Karpas-422 (cell line): ENCODE measurements at regions not wholly inside any gene's neighbourhood (a gene's known extent, or its start where the extent isn't known, plus 50 kb on each side); places are given as distances from the start of the nearest gene placed in this dataset.
"Not testable (repeated sequence)": the region's sequence is repeated elsewhere in the genome, so short reads cannot be mapped to it uniquely, and the experiment has no call there.

ENCODE experiments used
- DNase-seq: peaks from one replicate; pipeline ENCODE4 v3.0.0-alpha.2; 2015
- H2AFZ ChIP-seq: fragments of 200-600 bp; sonication (generic); 2 replicates; pipeline ENCODE4 v1.6.1; 2014; ENCODE audit warnings: antibody characterized with exemption, low read length, mixed read lengths
- H3K27ac ChIP-seq: fragments of 200-600 bp; sonication (generic); 2 replicates; pipeline ENCODE4 v1.5.1; 2014; ENCODE audit warnings: mild to moderate bottlenecking, low read length, moderate library complexity
- H3K27me3 ChIP-seq: fragments of 200-600 bp; sonication (generic); 2 replicates; pipeline ENCODE4 v1.6.1; 2014; ENCODE audit warnings: low read length, mixed read lengths
- H3K36me3 ChIP-seq: fragments of 200-600 bp; sonication (generic); 2 replicates; pipeline ENCODE4 v1.6.1; 2014; ENCODE audit warnings: low read length, mixed read lengths; ENCODE audit not compliant: insufficient read depth
- H3K4me1 ChIP-seq: fragments of 200-600 bp; sonication (generic); 2 replicates; pipeline ENCODE4 v1.6.1; 2014; ENCODE audit warnings: mild to moderate bottlenecking, low read length, mixed read lengths
- H3K4me2 ChIP-seq: fragments of 200-600 bp; sonication (generic); 2 replicates; pipeline ENCODE4 v1.6.1; 2014; ENCODE audit warnings: low read length, low read depth, mild to moderate bottlenecking; ENCODE audit not compliant: poor library complexity, severe bottlenecking
- H3K4me3 ChIP-seq: fragments of 200-600 bp; sonication (generic); 2 replicates; pipeline ENCODE4 v1.5.1; 2014; ENCODE audit warnings: mild to moderate bottlenecking, antibody characterized with exemption, low read length, mixed read lengths
- H3K79me2 ChIP-seq: fragments of 200-600 bp; sonication (generic); 2 replicates; pipeline ENCODE4 v1.6.1; 2014; ENCODE audit warnings: mild to moderate bottlenecking, low read length, mixed read lengths
- H3K9ac ChIP-seq: fragments of 200-600 bp; sonication (generic); 2 replicates; pipeline ENCODE4 v1.6.0; 2014; ENCODE audit warnings: low read length
- H3K9me2 ChIP-seq: fragments of 200-600 bp; sonication (generic), shearing (Covaris generic); replicated peaks from 2 replicates; pipeline ENCODE4 v1.6.0; 2014; ENCODE audit warnings: mild to moderate bottlenecking, low read length, moderate library complexity; ENCODE audit not compliant: insufficient read depth
- H3K9me3 ChIP-seq: fragments of 300-700, 200-600 bp; sonication (generic); 2 replicates; pipeline ENCODE4 v1.6.1; 2014; ENCODE audit warnings: low read length, mixed read lengths
- H4K20me1 ChIP-seq: fragments of 200-600 bp; sonication (generic); 2 replicates; pipeline ENCODE4 v1.6.1; 2014; ENCODE audit warnings: mild to moderate bottlenecking, antibody characterized with exemption, low read length, low read depth; ENCODE audit not compliant: insufficient read depth

DNA sequence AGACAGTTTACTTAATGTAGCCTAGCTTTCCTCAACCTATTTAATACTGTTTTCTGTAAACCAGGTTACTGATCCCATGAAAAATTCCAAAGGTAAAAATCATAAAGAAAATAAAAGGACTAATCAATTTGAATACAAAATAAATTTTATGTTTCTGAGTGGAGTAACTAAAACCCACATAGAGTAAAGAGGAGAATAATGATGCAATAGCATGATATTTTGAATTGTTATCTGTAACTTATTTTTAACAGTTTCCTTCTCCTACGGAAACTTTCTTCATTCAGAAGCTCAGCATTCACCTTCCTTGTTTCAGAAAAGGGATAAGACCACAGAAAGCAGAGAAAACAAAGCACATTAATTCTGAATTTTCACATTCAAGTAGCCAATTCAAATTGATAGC lies 320.6 kb upstream of the NUDT12 start:
- H3K79me2 ChIP-seq: no peaks in the 10 kb centered on the region
- peaks cover 4% of the 10 kb centered on the region; the same call in 1 of the 2 replicates for H3K9me3 ChIP-seq
- H4K20me1 ChIP-seq: no peaks in the 10 kb centered on the region
- no peaks in the 10 kb centered on the region for H3K9me2 ChIP-seq
- H3K9ac ChIP-seq: no peak overlapping the region
- no peak overlapping the region for H3K4me3 ChIP-seq
- no peak overlapping the region for H2AFZ ChIP-seq
- no peaks in the 10 kb centered on the region for H3K36me3 ChIP-seq
- H3K4me1 ChIP-seq: no peaks in the 10 kb centered on the region
- no peak overlapping the region for H3K27ac ChIP-seq
- no peaks in the 10 kb centered on the region for H3K27me3 ChIP-seq
- H3K4me2 ChIP-seq: no peak overlapping the region
- DNase-seq: no peak

GRCh38 chr5:103881560-103881959 lies 319.0 kb upstream of the NUDT12 start:
- H3K27ac ChIP-seq: no peak overlapping the region
- no peaks in the 10 kb centered on the region for H3K79me2 ChIP-seq
- no peaks in the 10 kb centered on the region for H3K9me2 ChIP-seq
- H2AFZ ChIP-seq: no peak overlapping the region
- no peak for DNase-seq
- H3K4me3 ChIP-seq: no peak overlapping the region
- H3K9ac ChIP-seq: no peak overlapping the region
- no peaks in the 10 kb centered on the region for H3K4me1 ChIP-seq
- H4K20me1 ChIP-seq: no peaks in the 10 kb centered on the region
- H3K4me2 ChIP-seq: no peak overlapping the region
- no peaks in the 10 kb centered on the region for H3K27me3 ChIP-seq
- no peaks in the 10 kb centered on the region for H3K36me3 ChIP-seq
- H3K9me3 ChIP-seq: peaks cover 4% of the 10 kb centered on the region; the same call in 1 of the 2 replicates

DNA sequence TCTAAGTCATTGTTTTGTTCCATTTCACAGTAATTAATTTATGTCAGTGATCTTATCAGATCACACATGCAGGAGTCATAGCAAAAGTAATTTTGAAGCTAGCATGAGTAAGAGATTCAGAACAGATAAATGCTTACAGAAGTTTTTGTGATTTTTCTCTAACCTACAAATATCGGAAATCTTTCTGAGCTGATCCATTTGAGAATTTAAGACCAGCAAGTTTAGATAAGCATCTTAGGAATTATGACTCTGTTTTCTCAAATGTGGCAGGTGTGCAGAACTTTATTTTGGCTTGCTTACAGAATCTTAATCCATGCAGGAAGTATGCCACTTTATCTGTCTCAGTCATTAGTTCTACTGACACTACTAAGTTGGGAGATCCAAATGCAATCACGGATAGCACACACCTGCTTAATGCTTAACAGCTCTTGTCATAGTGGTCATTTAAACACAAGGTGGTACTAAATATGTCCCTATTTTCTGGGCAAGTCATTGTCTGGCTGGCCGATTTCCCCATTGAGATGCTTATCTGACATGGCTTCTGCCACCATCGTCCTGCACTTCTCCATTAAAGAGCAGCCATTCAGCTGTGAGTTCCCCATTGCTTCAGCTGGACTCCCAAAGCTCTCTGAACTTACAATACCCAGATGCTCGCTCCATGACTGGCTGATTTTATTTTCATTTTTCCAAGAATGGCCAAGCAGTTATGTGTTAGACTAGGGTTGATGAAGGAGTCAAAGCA lies 305.4 kb upstream of the NUDT12 start:
- Histone ChIP-seq H2AFZ (no peak overlapping the region), H3K4me3 (no peak overlapping the region), H3K4me2 (no peak overlapping the region), H3K36me3 (no peaks in the 10 kb centered on the region), H3K9me3 (no peaks in the 10 kb centered on the region), H3K79me2 (no peaks in the 10 kb centered on the region), H3K9ac (no peak overlapping the region), H3K4me1 (no peaks in the 10 kb centered on the region), H3K9me2 (no peaks in the 10 kb centered on the region; the same call in 1 of the 2 replicates), H3K27me3 (no peaks in the 10 kb centered on the region), H4K20me1 (no peaks in the 10 kb centered on the region), H3K27ac (no peak overlapping the region)
- no peak for DNase-seq

GRCh38 chr5:103866169-103866568 lies 303.6 kb upstream of the NUDT12 start:
- DNase-seq: no peak
- Histone ChIP-seq H3K79me2 (no peaks in the 10 kb centered on the region), H3K4me2 (no peak overlapping the region), H3K4me1 (no peaks in the 10 kb centered on the region), H3K9me2 (no peaks in the 10 kb centered on the region; the same call in 1 of the 2 replicates), H3K9ac (no peak overlapping the region), H3K9me3 (no peaks in the 10 kb centered on the region), H4K20me1 (no peaks in the 10 kb centered on the region), H3K4me3 (no peak overlapping the region), H2AFZ (no peak overlapping the region), H3K27me3 (no peaks in the 10 kb centered on the region), H3K36me3 (no peaks in the 10 kb centered on the region), H3K27ac (no peak overlapping the region)

DNA sequence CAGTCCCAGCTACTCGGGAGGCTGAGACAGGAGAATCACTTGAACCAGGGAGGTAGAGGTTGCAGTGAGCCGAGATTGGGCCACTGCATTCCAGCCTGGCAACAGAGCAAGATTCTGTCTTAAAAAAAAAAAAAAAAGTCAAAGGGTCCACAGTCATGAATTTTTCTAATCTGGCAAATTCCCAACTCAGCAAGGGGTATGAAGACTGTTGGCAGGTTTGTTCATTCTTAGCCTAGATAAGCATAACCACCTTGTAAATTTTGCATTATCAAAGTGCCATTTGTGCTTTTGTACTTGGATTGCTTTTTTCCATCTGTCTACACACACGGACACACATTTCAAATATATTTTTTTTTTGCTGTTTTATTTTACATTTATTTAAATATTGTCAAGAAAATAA lies 299.8 kb upstream of the NUDT12 start:
- no peak overlapping the region for H3K9ac ChIP-seq

GRCh38 chr5:103860327-103860726 lies 297.7 kb upstream of the NUDT12 start:
- DNase-seq: no peak
- Histone ChIP-seq H3K27me3 (no peaks in the 10 kb centered on the region), H4K20me1 (no peaks in the 10 kb centered on the region), H3K4me1 (no peaks in the 10 kb centered on the region), H3K9me2 (no peaks in the 10 kb centered on the region), H3K36me3 (no peaks in the 10 kb centered on the region), H3K9me3 (no peaks in the 10 kb centered on the region), H2AFZ (no peak overlapping the region), H3K79me2 (no peaks in the 10 kb centered on the region), H3K27ac (no peak overlapping the region), H3K9ac (no peak overlapping the region), H3K4me2 (no peak overlapping the region), H3K4me3 (no peak overlapping the region)

More for the DNA sequence above, 299.8 kb upstream of the NUDT12 start:
- H3K4me2 ChIP-seq: no peak overlapping the region
- H4K20me1 ChIP-seq: no peaks in the 10 kb centered on the region
- no peaks in the 10 kb centered on the region for H3K4me1 ChIP-seq
- H3K9me2 ChIP-seq: no peaks in the 10 kb centered on the region; the same call in 1 of the 2 replicates
- DNase-seq: no peak
- H3K4me3 ChIP-seq: no peak overlapping the region
- H2AFZ ChIP-seq: no peak overlapping the region
- no peak overlapping the region for H3K27ac ChIP-seq
- H3K9me3 ChIP-seq: no peaks in the 10 kb centered on the region
- H3K27me3 ChIP-seq: no peaks in the 10 kb centered on the region
- H3K79me2 ChIP-seq: no peaks in the 10 kb centered on the region
- H3K36me3 ChIP-seq: no peaks in the 10 kb centered on the region

- H3K9me3 ChIP-seq, H3K4me3 ChIP-seq, DNase-seq, H3K9me2 ChIP-seq, H3K9ac ChIP-seq, H3K4me2 ChIP-seq, H3K27ac ChIP-seq, H3K79me2 ChIP-seq, H2AFZ ChIP-seq, H3K27me3 ChIP-seq, H4K20me1 ChIP-seq, H3K36me3 ChIP-seq, H3K4me1 ChIP-seq: not testable (repeated sequence)
Observed at GRCh38 chr5:103858367-103858766, 295.8 kb upstream of the NUDT12 start.

GRCh38 chr5:103851091-103851490 lies 288.5 kb upstream of the NUDT12 start:
- Histone ChIP-seq H3K27ac (no peak overlapping the region), H2AFZ (no peak overlapping the region), H3K4me1 (no peaks in the 10 kb centered on the region), H4K20me1 (no peaks in the 10 kb centered on the region), H3K4me2 (no peak overlapping the region), H3K9me3 (no peaks in the 10 kb centered on the region), H3K9me2 (no peaks in the 10 kb centered on the region), H3K9ac (no peak overlapping the region), H3K4me3 (no peak overlapping the region), H3K79me2 (no peaks in the 10 kb centered on the region), H3K27me3 (no peaks in the 10 kb centered on the region), H3K36me3 (no peaks in the 10 kb centered on the region)
- no peak for DNase-seq
